ENCODE measurements at regions not wholly inside any gene's neighbourhood (a gene's known extent, or its start where the extent isn't known, plus 50 kb on each side); places are given as distances from the start of the nearest gene placed in this dataset.

DNA sequence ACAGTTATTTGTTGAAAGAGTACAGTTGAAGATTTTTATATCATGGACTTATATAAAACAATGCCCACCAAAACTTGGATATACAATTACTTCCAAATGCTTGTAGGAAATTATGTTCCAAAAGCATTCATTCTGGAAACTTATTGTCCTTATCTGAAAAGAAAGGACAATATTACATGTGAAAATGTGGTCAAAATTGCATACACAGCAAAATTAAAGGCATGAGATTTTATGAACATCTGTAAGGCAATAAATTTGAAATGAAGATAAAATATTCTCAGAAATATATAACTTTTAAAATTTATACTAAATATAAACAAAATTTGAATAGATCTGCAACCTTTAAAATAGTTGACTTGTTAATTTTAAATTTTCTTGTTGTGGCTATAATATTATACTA, 1173.8 kb downstream of the NLGN4X start:
- DNase-seq, result no peak

DNA sequence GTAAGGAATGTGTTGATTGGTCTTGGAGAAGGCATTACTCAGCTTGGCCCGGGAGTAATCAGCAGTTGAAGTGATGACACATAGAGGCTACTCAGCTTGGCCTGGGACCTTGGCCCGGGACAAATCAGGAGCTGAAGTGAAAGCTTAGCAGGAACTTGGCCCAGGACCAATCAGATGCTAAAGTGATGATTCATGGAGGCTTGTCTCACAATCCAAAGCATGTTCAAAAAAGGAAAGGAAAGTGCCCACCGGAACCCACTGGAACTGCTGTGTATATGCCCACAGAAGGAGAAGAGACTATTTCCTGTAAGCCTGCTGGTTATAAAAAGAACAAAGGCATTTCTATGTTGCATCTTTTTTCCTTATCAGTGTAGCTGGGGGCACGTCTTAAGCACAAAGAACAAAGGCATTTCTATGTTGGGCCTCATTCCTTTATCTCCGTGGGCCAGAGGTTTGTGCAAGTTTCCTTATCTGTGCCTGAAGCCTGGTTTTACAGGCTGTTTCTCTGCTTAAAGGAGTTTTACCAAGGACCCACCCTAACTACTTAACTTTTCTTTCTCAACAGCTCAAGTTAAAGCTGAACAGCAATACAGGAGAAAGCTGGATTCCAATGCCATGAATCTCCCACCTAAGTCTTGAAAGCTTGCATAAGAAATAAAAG, 1176.7 kb downstream of the NLGN4X start:
- DNase-seq, result no peak

DNA sequence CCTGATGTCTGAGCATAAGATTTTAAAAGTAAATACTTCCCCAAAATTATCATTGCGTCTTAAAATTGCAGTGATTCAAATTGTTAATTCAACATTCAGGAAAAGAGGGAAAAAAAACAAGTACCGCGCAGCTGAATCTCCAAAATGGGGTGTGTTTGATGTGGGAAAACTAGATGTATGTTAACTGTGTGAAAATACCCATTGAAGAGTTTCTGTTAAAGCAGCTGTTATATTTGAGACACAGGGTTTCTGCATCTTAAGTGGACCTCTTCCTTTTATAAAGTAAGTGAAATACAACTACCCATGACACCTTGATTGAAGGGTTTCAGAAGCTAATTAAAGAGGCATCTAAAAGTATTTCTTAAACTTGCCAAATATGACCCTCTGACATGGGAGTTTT, 1186.1 kb downstream of the NLGN4X start:
- no peak for DNase-seq

DNA sequence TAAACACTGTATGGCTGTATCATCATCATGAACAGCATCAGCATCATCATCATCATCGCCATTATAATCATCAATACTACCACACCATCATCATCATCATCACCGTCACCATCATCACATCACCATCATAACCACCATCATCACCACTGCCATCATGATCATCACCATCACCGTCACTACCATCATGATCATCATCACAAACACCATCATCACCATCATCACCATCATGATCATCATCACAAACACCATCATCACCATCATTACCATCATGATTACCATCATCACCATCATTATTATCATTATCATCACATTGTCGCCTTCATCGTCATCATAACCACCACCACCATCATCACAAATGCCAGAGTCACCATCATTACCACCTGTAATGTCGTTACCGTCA, 1196.9 kb downstream of the NLGN4X start:
- DNase-seq, result no peak

DNA sequence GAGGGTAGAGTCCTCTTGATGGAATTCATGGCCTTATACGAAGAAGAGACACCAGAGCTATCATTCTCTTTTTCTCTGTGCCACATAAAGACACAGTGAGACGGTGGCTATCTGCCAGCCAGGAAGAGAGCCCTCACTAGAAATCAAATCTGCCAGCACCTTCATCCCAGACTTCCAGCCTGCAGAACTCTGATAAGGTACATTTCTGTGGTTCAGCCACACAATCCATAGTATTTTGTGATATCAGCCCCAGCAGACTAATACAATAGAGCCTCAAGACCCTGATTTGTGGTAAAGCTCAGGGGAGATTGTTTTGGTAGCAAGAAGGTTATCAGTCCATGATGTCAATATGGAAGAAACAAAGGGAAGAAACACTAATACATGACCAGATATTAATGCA, 1213.2 kb downstream of the NLGN4X start:
- no peak for DNase-seq

DNA sequence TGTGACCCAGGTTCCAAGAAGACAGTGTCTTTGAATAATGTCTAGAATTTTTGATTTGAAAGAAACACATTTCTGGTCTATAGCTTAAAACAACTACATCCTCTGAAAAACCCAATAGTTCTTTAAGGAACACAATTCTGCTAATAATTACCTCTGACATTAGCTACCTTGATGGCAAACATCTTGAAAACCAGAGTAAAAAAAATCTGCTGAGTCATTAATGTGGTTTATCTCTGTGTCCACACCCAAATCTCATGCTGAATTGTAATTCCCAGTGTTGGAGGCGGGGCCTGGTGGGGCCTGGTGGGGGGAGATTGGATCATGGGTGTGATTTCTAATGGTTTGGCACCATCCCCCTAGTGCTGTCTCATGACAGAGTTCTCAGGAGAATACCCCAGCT, 1233.8 kb downstream of the NLGN4X start:
- no peak for DNase-seq

DNA sequence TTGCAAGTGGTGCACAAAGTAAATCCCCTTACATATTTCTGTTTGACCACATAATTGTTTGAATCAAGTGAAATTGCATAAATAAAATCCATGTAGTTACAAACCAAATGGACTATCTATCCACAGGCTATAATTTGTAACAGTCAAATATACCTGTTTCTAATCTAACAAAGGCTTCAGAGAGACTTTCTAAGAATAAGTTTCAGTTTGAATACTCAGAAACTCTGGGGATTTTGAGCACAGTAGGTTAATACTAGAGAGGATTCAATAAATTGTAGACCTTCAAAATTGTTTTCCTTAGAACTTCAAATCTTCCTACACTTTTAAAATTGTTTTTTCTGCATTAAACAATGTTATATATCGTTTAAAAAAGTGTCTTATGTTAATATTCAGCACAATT, 1250.1 kb downstream of the NLGN4X start:
- no peak for DNase-seq

DNA sequence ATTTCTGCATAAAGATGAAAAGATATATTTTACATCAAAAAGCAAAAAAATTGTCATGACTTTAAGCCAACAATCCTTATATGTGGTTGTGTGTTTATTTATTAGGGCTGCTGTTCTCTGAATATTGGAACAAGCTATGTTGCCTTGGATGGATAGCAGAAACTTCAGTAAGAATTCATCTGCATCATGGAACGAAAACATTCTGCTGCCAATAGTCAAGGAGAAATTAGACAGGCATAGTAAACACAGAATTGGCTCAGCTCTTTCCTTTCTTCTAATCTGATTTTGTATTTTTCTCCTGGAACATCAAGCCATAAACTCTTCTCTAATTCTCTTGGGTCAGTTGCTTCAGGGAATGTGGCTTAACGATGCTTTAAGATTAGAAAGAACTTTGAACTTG, 1257.0 kb downstream of the NLGN4X start:
- DNase-seq, result no peak

DNA sequence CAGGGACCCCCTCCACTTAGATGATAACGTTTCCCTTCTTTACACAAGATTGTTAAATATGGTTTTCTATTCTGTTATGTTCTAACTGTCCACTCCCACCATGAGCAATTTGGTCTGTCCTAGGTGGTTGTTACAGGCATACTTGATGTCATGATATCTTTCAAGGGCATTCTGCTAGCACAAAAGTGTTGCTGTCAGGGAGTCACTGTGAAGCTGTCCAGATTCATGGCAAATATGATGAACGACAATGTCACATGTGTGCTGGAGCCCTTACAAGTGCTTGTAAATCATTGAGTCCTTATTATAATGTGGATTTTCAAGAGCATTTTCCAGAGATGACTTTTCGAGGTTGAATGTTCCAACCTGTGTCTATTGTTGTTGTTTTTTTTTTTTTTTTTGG, 1250.7 kb upstream of the PRKX start:
- DNase-seq, result no peak

DNA sequence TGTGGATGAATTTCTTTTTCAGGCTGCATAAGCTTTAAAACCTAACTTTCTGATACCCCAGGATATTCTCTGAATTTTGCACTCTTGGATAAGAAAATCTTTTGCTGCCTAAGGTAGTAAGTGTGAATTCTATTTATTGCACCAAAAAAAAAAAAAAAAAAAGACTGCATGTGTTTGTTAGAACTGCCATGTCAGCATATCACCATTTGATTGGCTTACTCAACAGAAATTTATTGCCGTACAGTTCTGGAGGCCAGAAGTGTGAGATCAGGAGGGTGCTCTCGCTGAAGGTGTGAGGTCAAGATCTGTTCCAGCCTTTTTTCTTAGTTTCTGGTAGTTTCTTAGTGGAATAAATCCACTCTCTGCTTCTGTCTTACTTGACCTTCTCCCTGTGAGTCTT, 1250.0 kb upstream of the PRKX start:
- DNase-seq, result no peak

DNA sequence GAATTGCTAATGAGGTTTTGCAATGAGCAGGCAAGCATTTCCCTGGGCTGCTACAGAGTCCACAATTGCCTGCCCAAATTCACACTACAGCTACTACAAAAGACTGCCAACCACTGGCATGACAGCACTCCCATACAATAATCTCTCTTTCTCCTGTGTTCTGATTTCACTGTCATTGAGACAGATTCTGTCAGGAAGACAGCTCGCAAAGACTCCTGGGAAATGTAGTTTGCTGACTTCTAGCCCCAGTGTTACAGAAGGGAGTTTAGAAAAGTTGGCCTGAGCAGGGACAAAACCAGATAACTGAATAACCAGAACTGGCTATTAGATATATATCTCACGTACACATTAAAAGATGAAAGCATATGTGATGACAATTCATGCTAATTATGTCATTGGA, 1231.3 kb upstream of the PRKX start:
- DNase-seq, result no peak

DNA sequence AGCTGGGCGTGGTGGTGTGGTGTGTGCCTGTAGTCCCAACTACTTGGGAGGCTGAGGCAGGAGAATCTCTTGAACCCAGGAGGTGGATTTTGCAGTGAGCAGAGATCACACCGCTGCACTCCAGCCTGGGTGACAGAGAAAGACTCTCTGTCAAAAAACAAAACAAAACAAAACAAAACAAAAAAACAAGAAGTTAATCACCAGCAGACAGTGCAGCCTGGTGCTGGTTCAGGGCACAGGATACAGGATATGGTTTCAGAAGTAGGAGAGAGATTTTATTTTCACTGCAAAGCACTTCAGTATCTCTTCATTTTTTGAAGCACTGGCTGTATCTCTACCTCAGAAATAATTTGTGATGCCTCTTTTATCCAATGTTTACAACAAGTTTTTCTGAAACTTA, 1222.9 kb upstream of the PRKX start:
- DNase-seq, result no peak

DNA sequence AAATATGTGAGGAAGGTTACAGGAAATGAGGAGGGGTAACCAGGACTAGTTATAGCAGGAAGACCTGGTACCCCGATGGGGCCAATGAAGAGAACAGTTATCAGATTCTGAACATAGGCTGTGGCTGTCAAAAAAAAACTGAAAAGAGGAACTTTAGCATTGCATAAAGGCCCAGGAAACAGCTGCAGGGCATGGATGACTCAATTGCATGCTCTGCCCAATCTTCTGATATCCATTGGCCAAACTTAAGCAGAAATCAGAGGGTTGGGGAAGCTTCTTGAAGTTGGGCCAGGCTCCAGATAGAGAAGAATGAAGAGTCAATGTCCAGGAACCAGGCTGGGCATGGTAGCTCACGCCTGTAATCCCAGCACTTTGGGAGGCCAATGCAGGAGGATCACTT, 1222.4 kb upstream of the PRKX start:
- no peak for DNase-seq

DNA sequence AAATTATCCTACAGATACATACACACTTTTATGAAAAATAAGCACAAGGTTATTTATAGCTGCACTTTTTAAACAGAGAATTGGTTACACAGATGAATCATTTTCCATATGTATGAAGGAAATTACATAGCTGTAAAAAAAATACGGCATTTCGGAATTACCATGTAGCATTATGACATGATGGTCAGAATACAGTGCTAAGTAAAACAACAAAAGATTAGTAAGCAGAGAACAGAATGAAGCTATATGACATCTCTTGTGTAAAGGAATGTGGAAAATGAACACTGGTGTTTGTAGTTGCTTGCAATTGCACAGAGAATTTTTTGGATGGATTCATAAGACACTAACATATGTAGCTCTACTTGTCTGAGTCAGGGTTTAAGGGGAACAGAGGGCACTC, 1222.0 kb upstream of the PRKX start:
- no peak for DNase-seq

DNA sequence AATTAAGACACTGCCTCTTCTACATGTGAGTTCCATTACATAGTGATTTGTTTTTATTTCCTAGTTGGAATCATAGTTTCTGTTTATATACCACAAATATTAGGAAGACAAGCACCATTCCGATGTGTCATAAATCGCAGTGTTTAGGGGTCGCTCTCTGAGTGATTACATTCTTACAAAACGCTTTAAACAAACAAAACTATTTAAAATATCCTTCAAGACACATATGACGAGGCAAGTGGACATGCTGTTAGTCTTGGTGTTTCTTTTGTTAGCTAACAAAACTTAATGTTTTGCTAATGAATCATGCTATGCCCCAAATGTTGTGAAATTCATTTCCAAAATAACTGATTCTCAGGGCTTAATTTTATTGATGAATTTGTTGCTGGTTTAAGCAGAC, 1219.3 kb upstream of the PRKX start:
- no peak for DNase-seq

DNA sequence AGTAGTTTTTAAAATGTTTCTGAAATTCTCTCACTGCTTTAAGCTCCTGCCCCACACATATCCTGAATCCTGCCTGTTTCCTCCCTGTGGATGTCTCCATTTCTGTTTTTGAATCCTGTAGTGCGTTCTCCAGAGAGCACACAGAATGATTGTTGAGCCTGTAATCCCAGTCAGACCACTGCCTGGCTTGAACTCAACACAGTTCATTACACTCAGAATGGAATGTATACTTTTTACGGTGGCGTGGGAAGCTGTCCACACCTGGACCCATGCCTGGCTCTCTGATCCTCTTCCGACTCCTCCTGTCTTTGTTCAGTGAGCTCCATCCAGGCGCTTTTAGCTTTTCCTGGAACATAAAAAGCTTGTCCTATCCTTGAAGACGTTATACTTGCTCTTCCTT, 1217.0 kb upstream of the PRKX start:
- DNase-seq, result no peak

DNA sequence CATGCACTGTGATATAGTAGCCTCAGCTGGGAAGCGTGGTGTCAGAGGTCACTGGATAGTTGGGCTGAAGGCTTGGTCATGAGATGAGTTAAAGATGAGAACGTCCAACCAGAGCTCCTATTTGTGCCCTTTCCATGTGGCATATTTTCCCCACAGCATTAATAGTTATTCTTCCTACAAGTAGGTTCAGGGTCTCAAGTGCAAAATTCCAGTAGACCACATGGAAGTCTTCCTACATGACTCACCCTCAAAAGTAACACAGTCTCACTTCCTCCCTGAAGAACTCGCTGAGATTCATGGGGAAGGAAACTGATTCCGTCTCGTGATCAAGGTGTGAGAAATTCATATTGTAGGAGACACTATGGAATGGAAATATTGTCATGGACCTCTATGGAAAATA, 1212.5 kb upstream of the PRKX start:
- no peak for DNase-seq

DNA sequence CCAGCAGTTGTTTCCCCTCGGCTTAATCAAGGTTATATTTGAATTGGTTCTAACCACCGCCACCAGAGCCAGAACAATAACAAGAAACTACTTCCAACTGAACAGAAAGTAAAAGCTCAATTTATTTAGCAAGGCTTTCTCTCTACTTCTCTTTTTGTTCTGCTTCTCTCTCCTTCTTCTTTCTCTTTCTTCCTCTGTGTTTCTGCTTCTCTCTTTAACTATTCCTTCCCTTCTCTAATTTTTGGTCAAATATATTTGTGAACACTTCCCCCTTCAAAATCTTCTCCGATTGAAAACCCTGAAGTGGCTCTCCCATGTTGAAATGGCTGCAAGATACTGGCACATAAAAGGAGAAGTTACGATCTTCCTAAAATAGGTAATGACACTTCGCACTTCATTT, 1195.9 kb upstream of the PRKX start:
- DNase-seq, result no peak

DNA sequence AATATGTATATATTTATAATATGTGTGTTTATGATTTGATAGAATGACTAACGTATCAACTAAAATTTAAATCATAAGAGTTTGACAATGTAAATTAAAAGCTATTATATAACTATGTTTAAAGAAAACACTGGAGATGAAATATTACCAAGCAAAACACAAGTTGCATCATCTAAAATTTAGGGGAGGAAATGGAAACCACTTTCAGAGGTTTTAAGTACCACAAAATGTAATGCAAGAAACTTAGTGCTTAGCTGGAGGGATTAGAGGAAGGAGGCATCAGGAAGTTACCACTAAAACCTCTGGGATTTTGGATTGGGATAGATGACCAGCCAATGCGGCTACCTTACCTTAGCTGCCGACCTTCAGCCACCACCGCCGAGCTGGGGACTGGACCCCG, 1192.1 kb upstream of the PRKX start:
- no peak for DNase-seq

DNA sequence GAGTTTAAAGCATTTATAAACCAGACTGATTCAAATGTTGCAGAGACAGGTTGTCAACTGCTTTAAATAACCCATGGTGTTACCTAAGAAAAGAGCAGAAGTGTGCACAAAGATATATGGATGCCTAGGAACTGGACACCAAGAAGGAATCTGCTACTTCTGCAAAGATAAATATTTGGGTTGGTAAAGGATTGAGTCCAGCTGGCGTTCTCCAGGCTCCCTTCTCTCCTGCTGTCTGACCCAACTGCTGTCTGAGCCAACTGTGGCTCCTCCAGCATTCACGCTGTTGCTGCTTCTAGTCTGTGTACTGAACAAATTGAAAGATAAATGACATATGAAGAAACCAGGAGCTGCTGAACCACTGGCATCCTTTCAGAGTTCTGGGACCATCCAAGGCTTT, 1167.8 kb upstream of the PRKX start:
- no peak for DNase-seq

DNA sequence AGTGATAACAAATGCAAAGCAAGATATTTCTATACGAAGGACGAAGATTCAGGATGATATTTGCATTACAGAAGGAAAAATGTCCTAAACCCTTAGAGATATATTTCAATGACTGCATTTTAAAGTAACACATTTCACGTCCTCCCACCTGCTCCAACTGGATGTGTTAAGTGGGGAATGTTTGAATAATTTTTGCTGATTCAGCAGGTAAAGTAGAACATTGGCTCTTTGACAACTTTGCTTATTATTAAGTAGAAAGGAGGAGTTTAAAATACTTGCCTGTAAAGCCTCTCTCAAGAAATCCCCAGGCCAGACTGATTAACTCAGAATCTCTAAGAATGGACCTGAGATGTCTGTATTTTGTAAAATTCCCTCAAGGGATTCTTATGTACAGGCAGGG, 1165.2 kb upstream of the PRKX start:
- no peak for DNase-seq

DNA sequence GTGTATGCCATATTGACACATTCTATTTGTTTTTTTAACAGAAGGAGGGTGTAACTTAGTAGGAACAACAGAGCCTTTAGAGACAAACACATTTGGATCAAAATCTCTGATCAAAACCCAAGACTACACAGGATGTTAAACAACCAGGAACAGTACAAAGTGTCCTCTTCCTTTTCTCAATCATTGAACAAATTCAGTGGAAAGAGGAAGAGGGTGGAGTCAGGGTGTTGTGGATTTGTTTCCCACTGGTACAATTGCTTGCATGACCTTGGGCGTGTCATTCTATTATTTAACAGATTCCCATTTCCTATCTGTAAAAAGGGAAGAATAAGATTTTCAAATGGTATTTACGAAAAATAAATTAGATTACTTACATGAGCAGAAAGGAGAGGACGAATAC, 1162.8 kb upstream of the PRKX start:
- no peak for DNase-seq

DNA sequence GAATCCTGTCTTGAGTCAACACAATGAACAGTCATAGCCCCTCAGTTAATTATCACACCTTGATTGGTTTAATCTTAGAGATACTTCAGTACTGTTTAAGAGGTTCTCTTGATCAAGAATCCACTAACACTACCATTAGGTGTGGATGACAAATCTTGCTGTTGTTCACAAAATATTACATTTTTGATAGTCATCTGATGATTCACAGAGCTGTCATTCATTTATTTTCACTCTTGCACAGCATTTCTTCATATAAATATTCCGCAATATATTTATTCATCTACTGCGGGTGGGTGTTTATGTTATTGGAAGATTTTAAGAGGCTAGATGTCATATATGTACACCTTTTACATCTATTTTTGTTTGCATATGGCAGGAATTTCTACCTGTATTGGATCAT, 1138.1 kb upstream of the PRKX start:
- no peak for DNase-seq

DNA sequence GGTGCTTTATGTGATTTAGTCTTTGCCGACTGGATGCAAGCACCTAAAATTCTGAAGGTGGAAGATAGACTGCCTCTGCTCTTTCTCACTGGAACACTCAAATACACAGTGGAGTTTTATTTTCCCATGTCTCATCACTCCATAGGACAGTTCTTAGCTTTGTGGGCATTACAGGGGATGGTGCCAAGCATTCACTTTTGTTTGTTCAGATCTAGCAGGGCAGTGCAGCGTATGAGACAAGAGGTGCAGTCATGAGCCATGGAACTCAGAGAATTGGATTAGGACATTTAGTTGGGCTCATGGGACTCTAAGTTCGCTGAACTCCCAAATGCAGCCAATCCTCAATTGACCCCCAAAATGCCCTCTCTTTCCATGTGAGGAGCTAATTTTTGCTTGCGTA, 1136.9 kb upstream of the PRKX start:
- no peak for DNase-seq

DNA sequence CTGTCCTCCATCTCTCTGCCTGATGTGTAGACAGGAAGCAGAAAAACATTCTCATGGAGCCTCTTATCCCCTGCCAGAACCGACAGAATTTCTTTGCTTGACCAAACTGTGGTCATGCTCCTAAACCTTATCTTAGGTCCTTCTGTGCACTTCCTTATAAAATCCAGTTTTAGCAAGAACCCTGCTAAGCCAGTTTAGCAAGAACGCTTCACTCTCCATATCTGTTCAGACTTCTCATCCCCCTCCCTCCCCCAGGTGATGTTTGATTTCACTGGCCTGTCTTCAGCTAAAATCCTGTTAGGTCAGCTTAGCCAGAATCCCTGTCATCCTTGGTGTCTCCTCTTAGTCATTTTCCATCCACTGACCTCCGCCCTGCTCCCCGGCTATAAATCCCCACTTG, 1130.9 kb upstream of the PRKX start:
- DNase-seq, result no peak

DNA sequence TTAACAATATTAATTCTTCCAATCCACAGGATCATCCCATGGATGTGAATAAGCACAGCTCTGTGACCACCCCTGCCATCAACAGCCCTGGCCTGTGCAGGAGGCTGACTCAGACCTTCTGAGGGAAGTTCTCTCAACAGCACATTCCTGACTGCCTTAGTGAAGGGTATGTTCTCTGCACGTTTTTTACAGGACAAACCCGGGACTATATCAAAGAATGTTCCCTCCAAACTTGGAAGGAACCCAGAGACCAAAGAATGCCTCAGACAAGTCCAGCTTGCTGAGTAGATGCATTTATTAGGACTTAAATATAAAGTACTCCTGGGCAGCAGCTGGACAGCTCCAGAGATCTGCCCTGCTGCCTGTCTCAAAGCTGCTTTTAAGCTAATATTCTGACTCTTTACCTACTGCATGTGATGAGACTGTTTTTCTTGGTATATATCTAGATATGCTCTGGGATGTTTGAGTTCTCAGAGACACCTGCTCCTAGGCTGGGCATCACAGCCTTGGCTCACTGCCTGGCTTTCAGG, 1127.8 kb upstream of the PRKX start:
- DNase-seq, result no peak

Data from T-helper 9 cell (primary cell).